Neural cell (in vitro differentiated cells): ENCODE measurements at regions not wholly inside any gene's neighbourhood (a gene's known extent, or its start where the extent isn't known, plus 50 kb on each side); places are given as distances from the start of the nearest gene placed in this dataset.

Experiments
- EP300 ChIP-seq: fragments of 450-650 bp; conservative IDR thresholded peaks from 2 replicates; pipeline ENCODE4 v1.6.1; 2014; ENCODE audit warnings: antibody characterized with exemption, mild to moderate bottlenecking, moderate library complexity; ENCODE audit not compliant: poor library complexity, severe bottlenecking
- EZH2 ChIP-seq: fragments of 200-600, 300-800 bp; shearing (Covaris generic), sonication (generic); IDR thresholded peaks from 2 replicates; pipeline ENCODE4 v1.6.1; 2014; ENCODE audit warnings: antibody characterized with exemption, low read length, borderline replicate concordance, mild to moderate bottlenecking; ENCODE audit not compliant: insufficient read depth, poor library complexity, severe bottlenecking
- MXI1 ChIP-seq: fragments of 450-650 bp; conservative IDR thresholded peaks from 2 replicates; pipeline ENCODE4 v1.6.1; 2014; ENCODE audit warnings: antibody characterized with exemption, mild to moderate bottlenecking; ENCODE audit not compliant: poor library complexity, severe bottlenecking
- POLR2AphosphoS5 ChIP-seq: IDR thresholded peaks from 2 replicates; pipeline ENCODE4 v1.6.1; 2012
- RAD21 ChIP-seq: fragments of 450-650 bp; conservative IDR thresholded peaks from 2 replicates; pipeline ENCODE4 v1.6.1; 2014; ENCODE audit warnings: antibody characterized with exemption, mild to moderate bottlenecking, moderate library complexity
- SMC3 ChIP-seq: fragments of 450-650 bp; conservative IDR thresholded peaks from 2 replicates; pipeline ENCODE4 v1.6.1; 2014; ENCODE audit warnings: antibody characterized with exemption, mild to moderate bottlenecking, moderate library complexity; ENCODE audit not compliant: poor library complexity
- TAF1 ChIP-seq: IDR thresholded peaks from 2 replicates; pipeline ENCODE4 v1.6.1; 2012; ENCODE audit warnings: low read depth
- TF ChIP-seq, protein P1 (sequence below): fragments of 450-650 bp; IDR thresholded peaks from 2 replicates; pipeline ENCODE4 v1.5.1; 2014; ENCODE audit warnings: antibody characterized with exemption, mild to moderate bottlenecking, moderate library complexity; ENCODE audit not compliant: poor library complexity, severe bottlenecking
- TF ChIP-seq, protein P2 (sequence below): IDR thresholded peaks from 2 replicates; pipeline ENCODE4 v1.6.1; 2012; ENCODE audit warnings: borderline replicate concordance

DNA sequence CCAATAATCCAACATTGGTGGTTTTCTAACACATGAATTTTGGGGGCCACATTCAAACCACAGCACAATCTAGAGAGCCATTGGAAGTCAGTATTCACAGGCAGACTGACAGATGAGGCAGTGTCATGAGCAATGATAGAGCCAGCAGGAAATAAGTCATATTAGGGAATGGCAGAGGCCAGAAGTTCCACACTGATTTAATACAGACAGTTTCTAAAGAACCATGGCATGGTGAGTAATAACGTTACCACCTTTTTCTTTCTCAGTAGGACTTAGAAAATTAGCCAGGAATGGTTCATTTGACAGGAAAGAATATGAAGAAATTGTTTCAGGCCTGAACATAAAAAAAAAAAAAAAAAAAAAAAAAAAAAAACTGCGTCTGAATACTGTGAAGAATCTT lies 210.3 kb downstream of the GPAM start:
- TF ChIP-seq, protein P1, sequence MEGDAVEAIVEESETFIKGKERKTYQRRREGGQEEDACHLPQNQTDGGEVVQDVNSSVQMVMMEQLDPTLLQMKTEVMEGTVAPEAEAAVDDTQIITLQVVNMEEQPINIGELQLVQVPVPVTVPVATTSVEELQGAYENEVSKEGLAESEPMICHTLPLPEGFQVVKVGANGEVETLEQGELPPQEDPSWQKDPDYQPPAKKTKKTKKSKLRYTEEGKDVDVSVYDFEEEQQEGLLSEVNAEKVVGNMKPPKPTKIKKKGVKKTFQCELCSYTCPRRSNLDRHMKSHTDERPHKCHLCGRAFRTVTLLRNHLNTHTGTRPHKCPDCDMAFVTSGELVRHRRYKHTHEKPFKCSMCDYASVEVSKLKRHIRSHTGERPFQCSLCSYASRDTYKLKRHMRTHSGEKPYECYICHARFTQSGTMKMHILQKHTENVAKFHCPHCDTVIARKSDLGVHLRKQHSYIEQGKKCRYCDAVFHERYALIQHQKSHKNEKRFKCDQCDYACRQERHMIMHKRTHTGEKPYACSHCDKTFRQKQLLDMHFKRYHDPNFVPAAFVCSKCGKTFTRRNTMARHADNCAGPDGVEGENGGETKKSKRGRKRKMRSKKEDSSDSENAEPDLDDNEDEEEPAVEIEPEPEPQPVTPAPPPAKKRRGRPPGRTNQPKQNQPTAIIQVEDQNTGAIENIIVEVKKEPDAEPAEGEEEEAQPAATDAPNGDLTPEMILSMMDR = no peak
- TF ChIP-seq MXI1 (no peak), SMC3 (no peak), EP300 (no peak), POLR2AphosphoS5 (no peak), EZH2 (no peak), RAD21 (no peak), TAF1 (no peak)
- TF ChIP-seq, protein P2, sequence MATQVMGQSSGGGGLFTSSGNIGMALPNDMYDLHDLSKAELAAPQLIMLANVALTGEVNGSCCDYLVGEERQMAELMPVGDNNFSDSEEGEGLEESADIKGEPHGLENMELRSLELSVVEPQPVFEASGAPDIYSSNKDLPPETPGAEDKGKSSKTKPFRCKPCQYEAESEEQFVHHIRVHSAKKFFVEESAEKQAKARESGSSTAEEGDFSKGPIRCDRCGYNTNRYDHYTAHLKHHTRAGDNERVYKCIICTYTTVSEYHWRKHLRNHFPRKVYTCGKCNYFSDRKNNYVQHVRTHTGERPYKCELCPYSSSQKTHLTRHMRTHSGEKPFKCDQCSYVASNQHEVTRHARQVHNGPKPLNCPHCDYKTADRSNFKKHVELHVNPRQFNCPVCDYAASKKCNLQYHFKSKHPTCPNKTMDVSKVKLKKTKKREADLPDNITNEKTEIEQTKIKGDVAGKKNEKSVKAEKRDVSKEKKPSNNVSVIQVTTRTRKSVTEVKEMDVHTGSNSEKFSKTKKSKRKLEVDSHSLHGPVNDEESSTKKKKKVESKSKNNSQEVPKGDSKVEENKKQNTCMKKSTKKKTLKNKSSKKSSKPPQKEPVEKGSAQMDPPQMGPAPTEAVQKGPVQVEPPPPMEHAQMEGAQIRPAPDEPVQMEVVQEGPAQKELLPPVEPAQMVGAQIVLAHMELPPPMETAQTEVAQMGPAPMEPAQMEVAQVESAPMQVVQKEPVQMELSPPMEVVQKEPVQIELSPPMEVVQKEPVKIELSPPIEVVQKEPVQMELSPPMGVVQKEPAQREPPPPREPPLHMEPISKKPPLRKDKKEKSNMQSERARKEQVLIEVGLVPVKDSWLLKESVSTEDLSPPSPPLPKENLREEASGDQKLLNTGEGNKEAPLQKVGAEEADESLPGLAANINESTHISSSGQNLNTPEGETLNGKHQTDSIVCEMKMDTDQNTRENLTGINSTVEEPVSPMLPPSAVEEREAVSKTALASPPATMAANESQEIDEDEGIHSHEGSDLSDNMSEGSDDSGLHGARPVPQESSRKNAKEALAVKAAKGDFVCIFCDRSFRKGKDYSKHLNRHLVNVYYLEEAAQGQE = no peak
